ENCODE measurements at regions not wholly inside any gene's neighbourhood (a gene's known extent, or its start where the extent isn't known, plus 50 kb on each side); places are given as distances from the start of the nearest gene placed in this dataset.

DNA sequence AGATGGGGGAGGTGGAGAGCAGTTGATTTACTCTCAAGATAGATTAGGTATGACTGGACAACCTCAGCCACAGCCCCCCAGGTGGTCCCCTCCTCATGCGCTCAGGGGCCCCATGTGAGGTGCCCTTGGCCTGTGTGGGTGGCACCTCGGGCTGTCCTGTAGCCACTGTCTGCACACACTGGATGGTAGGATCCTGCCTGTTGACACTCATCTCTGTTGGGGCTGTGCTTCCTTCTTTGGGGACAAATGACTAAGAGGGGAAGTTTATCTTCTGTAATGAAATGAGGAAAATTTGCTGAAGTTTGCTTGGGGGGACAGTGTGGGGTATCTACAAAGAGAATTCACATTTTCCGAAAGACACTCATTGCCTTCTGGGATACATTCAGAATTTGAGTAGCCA, 53.6 kb upstream of the ANTXRL start (continued):
- TF ChIP-seq, protein P1, sequence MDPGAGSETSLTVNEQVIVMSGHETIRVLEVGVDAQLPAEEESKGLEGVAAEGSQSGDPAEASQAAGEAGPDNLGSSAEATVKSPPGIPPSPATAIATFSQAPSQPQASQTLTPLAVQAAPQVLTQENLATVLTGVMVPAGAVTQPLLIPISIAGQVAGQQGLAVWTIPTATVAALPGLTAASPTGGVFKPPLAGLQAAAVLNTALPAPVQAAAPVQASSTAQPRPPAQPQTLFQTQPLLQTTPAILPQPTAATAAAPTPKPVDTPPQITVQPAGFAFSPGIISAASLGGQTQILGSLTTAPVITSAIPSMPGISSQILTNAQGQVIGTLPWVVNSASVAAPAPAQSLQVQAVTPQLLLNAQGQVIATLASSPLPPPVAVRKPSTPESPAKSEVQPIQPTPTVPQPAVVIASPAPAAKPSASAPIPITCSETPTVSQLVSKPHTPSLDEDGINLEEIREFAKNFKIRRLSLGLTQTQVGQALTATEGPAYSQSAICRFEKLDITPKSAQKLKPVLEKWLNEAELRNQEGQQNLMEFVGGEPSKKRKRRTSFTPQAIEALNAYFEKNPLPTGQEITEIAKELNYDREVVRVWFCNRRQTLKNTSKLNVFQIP (CRISPR knock-in tag; IDR thresholded peaks at IDR 0.05; ENCODE audit: borderline replicate concordance, low read depth): no peak
- TF ChIP-seq BACH2 (CRISPR knock-in tag; IDR thresholded peaks at IDR 0.05; ENCODE audit: borderline replicate concordance) (no peak), GLIS3 (CRISPR knock-in tag; IDR thresholded peaks at IDR 0.05) (no peak), ZC3H10 (CRISPR knock-in tag; IDR thresholded peaks at IDR 0.05) (no peak), ZNF70 (CRISPR knock-in tag; IDR thresholded peaks at IDR 0.05) (no peak), ZNF565 (CRISPR knock-in tag; conservative IDR thresholded peaks at IDR 0.05; ENCODE audit: low read depth) (no peak)

DNA sequence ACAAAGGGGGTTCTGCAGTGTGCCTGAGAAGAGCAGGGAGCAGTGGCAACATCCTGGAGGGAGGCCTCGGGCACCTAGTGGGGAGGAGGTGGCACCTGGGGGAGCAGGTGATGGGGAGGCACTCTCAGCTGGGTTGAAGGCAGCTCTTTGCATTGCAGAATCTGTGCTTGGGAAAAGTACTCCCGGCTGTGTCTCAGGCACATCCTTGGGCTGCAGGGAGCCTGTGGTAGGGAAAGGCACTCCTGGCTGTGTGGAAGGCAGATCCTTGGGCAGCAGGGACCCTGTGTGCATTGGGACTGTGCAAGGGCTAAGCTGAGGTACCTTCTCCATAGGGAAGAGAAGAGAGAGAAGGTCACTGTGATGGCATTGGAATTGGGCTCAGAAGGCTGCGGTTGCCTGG, 52.8 kb upstream of the ANTXRL start:
- no peak for ATAC-seq
- TF ChIP-seq, protein P2, sequence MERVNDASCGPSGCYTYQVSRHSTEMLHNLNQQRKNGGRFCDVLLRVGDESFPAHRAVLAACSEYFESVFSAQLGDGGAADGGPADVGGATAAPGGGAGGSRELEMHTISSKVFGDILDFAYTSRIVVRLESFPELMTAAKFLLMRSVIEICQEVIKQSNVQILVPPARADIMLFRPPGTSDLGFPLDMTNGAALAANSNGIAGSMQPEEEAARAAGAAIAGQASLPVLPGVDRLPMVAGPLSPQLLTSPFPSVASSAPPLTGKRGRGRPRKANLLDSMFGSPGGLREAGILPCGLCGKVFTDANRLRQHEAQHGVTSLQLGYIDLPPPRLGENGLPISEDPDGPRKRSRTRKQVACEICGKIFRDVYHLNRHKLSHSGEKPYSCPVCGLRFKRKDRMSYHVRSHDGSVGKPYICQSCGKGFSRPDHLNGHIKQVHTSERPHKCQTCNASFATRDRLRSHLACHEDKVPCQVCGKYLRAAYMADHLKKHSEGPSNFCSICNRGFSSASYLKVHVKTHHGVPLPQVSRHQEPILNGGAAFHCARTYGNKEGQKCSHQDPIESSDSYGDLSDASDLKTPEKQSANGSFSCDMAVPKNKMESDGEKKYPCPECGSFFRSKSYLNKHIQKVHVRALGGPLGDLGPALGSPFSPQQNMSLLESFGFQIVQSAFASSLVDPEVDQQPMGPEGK (CRISPR knock-in tag; IDR thresholded peaks at IDR 0.05; ENCODE audit: borderline replicate concordance): no peak
- no peak for TF ChIP-seq GLIS3 (CRISPR knock-in tag; IDR thresholded peaks at IDR 0.05)
- no peak for TF ChIP-seq ZFP3 (CRISPR knock-in tag; IDR thresholded peaks at IDR 0.05)
- TF ChIP-seq ISL1 (CRISPR knock-in tag; IDR thresholded peaks at IDR 0.05): no peak
- no peak for TF ChIP-seq CSDC2 (CRISPR knock-in tag; IDR thresholded peaks at IDR 0.05)
- TF ChIP-seq, protein P3, sequence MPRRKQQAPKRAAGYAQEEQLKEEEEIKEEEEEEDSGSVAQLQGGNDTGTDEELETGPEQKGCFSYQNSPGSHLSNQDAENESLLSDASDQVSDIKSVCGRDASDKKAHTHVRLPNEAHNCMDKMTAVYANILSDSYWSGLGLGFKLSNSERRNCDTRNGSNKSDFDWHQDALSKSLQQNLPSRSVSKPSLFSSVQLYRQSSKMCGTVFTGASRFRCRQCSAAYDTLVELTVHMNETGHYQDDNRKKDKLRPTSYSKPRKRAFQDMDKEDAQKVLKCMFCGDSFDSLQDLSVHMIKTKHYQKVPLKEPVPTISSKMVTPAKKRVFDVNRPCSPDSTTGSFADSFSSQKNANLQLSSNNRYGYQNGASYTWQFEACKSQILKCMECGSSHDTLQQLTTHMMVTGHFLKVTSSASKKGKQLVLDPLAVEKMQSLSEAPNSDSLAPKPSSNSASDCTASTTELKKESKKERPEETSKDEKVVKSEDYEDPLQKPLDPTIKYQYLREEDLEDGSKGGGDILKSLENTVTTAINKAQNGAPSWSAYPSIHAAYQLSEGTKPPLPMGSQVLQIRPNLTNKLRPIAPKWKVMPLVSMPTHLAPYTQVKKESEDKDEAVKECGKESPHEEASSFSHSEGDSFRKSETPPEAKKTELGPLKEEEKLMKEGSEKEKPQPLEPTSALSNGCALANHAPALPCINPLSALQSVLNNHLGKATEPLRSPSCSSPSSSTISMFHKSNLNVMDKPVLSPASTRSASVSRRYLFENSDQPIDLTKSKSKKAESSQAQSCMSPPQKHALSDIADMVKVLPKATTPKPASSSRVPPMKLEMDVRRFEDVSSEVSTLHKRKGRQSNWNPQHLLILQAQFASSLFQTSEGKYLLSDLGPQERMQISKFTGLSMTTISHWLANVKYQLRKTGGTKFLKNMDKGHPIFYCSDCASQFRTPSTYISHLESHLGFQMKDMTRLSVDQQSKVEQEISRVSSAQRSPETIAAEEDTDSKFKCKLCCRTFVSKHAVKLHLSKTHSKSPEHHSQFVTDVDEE (CRISPR knock-in tag; IDR thresholded peaks at IDR 0.05): no peak
- TF ChIP-seq ZNF565 (CRISPR knock-in tag; conservative IDR thresholded peaks at IDR 0.05; ENCODE audit: low read depth): no peak
- TF ChIP-seq SNAI2 (CRISPR knock-in tag; IDR thresholded peaks at IDR 0.05): no peak
- no peak for TF ChIP-seq OSR1 (CRISPR knock-in tag; IDR thresholded peaks at IDR 0.05)
- TF ChIP-seq TOX (CRISPR knock-in tag; IDR thresholded peaks at IDR 0.05; ENCODE audit: borderline replicate concordance): no peak
- TF ChIP-seq ZFP30 (CRISPR knock-in tag; IDR thresholded peaks at IDR 0.05): no peak
- TF ChIP-seq ARNTL (CRISPR knock-in tag; IDR thresholded peaks at IDR 0.05; ENCODE audit: borderline replicate concordance, low read depth): no peak
- TF ChIP-seq, protein P1 (CRISPR knock-in tag; IDR thresholded peaks at IDR 0.05; ENCODE audit: borderline replicate concordance, low read depth): no peak
- no peak for TF ChIP-seq ZNF8 (CRISPR knock-in tag; IDR thresholded peaks at IDR 0.05)
- TF ChIP-seq BACH2 (CRISPR knock-in tag; IDR thresholded peaks at IDR 0.05; ENCODE audit: borderline replicate concordance): no peak
- TF ChIP-seq, protein P4, sequence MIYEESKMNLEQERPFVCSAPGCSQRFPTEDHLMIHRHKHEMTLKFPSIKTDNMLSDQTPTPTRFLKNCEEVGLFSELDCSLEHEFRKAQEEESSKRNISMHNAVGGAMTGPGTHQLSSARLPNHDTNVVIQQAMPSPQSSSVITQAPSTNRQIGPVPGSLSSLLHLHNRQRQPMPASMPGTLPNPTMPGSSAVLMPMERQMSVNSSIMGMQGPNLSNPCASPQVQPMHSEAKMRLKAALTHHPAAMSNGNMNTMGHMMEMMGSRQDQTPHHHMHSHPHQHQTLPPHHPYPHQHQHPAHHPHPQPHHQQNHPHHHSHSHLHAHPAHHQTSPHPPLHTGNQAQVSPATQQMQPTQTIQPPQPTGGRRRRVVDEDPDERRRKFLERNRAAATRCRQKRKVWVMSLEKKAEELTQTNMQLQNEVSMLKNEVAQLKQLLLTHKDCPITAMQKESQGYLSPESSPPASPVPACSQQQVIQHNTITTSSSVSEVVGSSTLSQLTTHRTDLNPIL (CRISPR knock-in tag; IDR thresholded peaks at IDR 0.05; ENCODE audit: low read depth): no peak
- no peak for TF ChIP-seq TCF4 (CRISPR knock-in tag; IDR thresholded peaks at IDR 0.05; ENCODE audit: borderline replicate concordance)

DNA sequence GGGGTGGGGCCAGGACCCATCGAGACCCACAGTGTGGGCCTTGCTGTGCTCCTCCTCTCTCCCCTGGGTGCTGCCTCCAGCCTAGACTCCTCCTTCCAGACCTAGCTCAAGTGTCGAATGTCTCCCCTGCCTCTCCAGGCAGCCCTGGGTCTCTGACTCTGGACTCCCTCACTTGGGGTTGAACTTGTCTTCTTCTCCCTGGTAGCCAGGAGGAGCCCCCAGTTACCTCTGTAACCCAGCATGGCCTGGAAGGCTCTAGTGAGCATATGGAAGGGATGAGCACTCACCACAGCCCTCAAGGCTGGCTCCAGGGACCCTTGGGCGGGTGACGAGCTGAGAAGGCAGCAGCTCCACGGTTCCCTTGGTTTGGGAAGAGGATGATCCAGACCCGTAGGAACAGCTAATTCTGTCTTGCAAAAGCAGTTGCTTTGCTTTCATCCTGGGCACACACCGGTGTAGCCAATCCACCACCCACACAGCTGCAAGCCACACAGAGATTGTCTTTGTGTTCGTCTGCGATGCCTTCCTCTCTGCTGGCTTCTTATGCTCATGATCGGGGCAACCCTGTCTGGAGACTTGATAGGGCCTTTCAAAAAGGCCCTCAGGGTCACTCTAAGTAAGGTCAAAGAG, 52.3 kb upstream of the ANTXRL start:
- no peak for ATAC-seq
- TF ChIP-seq CSDC2 (CRISPR knock-in tag; IDR thresholded peaks at IDR 0.05): no peak
- no peak for TF ChIP-seq ESRRG (CRISPR knock-in tag; IDR thresholded peaks at IDR 0.05)
- no peak for TF ChIP-seq ISL1 (CRISPR knock-in tag; IDR thresholded peaks at IDR 0.05)
- TF ChIP-seq PPARA (CRISPR knock-in tag; IDR thresholded peaks at IDR 0.05; ENCODE audit: borderline replicate concordance): no peak
- TF ChIP-seq ARNTL (CRISPR knock-in tag; IDR thresholded peaks at IDR 0.05; ENCODE audit: borderline replicate concordance, low read depth): no peak
